Activated naive CD8-positive, alpha-beta T cell treated with anti-CD3 and anti-CD28 coated beads, Interleukin-2, amount 10 ng/mL, durations not matched to agents 7 days and 5 days (primary cell): ENCODE measurements at regions not wholly inside any gene's neighbourhood (a gene's known extent, or its start where the extent isn't known, plus 50 kb on each side); places are given as distances from the start of the nearest gene placed in this dataset.

Experiments used
- ATAC-seq: fragments of 150-1000 bp; cut with Tn5 transposase; one replicate; pipeline ENCODE4 v1.10.0; 2021; ENCODE audit warnings: low read depth, moderate library complexity
- POLR2A ChIA-PET: fragments of 350-600 bp; sonication (Branson Sonifier 250); formaldehyde crosslinking; loops from one replicate; lab custom pipeline; 2021; ENCODE audit warnings: antibody characterized with exemption; lab: Charles Lee
- DNase-seq: peaks from one replicate; pipeline ENCODE4 v3.0.0; 2021
- H3K27ac Mint-ChIP-seq: one replicate; pipeline ENCODE4 v1.8.0; 2022; ENCODE audit warnings: mild to moderate bottlenecking, mixed read lengths
- H3K27me3 Mint-ChIP-seq: one replicate; pipeline ENCODE4 v1.8.0; 2022; ENCODE audit warnings: mild to moderate bottlenecking, moderate library complexity, mixed read lengths
- H3K36me3 Mint-ChIP-seq: one replicate; pipeline ENCODE4 v1.8.0; 2021; ENCODE audit warnings: mild to moderate bottlenecking, mixed read lengths
- H3K4me1 Mint-ChIP-seq: one replicate; pipeline ENCODE4 v1.8.0; 2021; ENCODE audit warnings: mixed read lengths
- H3K4me3 Mint-ChIP-seq: one replicate; pipeline ENCODE4 v1.8.0; 2022; ENCODE audit warnings: mild to moderate bottlenecking, moderate library complexity, mixed read lengths
- H3K9me3 Mint-ChIP-seq: one replicate; pipeline ENCODE4 v1.8.0; 2021; ENCODE audit warnings: mixed read lengths

- Mint-ChIP-seq H3K9me3 (no peaks in the 10 kb centered on the region), H3K27me3 (peaks cover 19% of the 10 kb centered on the region), H3K4me1 (no peaks in the 10 kb centered on the region), H3K36me3 (no peaks in the 10 kb centered on the region), H3K4me3 (no peak overlapping the region), H3K27ac (no peak overlapping the region)
- POLR2A ChIA-PET = no interaction called here
- ATAC-seq (no peak), DNase-seq (no peak)
Observed at GRCh38 chr18:24530630-24531111, 70.2 kb downstream of the HRH4 start.

- ATAC-seq (no peak), DNase-seq (no peak)
- POLR2A ChIA-PET = no interaction called here
- Mint-ChIP-seq H3K27me3 (peaks cover 25% of the 10 kb centered on the region), H3K4me3 (no peak overlapping the region), H3K9me3 (no peaks in the 10 kb centered on the region), H3K36me3 (no peaks in the 10 kb centered on the region), H3K4me1 (no peaks in the 10 kb centered on the region), H3K27ac (no peak overlapping the region)
Observed at GRCh38 chr18:24534271-24534670, 73.8 kb downstream of the HRH4 start.

GRCh38 chr18:24534737-24535136, 74.3 kb downstream of the HRH4 start:
- peaks cover 25% of the 10 kb centered on the region for H3K27me3 Mint-ChIP-seq
- POLR2A ChIA-PET = no interaction called here

GRCh38 chr18:24535527-24536295, 75.3 kb downstream of the HRH4 start:
- H3K4me1 Mint-ChIP-seq = no peaks in the 10 kb centered on the region
- POLR2A ChIA-PET = no interaction called here
- DNase-seq (no peak), ATAC-seq (no peak)
- H3K4me3 Mint-ChIP-seq = no peak overlapping the region
- H3K27me3 Mint-ChIP-seq = peaks cover 25% of the 10 kb centered on the region
- no peaks in the 10 kb centered on the region for H3K36me3 Mint-ChIP-seq
- H3K9me3 Mint-ChIP-seq = no peaks in the 10 kb centered on the region
- no peak overlapping the region for H3K27ac Mint-ChIP-seq

More at GRCh38 chr18:24534737-24535136, 74.3 kb downstream of the HRH4 start:
- no peak for DNase-seq
- ATAC-seq = no peak
- H3K4me1 Mint-ChIP-seq = no peaks in the 10 kb centered on the region
- H3K27ac Mint-ChIP-seq = no peak overlapping the region
- H3K9me3 Mint-ChIP-seq = no peaks in the 10 kb centered on the region
- no peaks in the 10 kb centered on the region for H3K36me3 Mint-ChIP-seq
- no peak overlapping the region for H3K4me3 Mint-ChIP-seq

GRCh38 chr18:24536326-24536725, 75.9 kb downstream of the HRH4 start:
- Mint-ChIP-seq H3K4me1 (no peaks in the 10 kb centered on the region), H3K9me3 (no peaks in the 10 kb centered on the region), H3K27me3 (peaks cover 25% of the 10 kb centered on the region), H3K4me3 (no peak overlapping the region), H3K36me3 (no peaks in the 10 kb centered on the region), H3K27ac (no peak overlapping the region)
- no peak for DNase-seq
- ATAC-seq = no peak
- POLR2A ChIA-PET = no interaction called here

GRCh38 chr18:24536834-24537233, 76.4 kb downstream of the HRH4 start:
- DNase-seq (no peak), ATAC-seq (no peak)
- Mint-ChIP-seq H3K9me3 (no peaks in the 10 kb centered on the region), H3K27me3 (peaks cover 21% of the 10 kb centered on the region), H3K36me3 (no peaks in the 10 kb centered on the region), H3K4me3 (no peak overlapping the region), H3K27ac (no peak overlapping the region), H3K4me1 (no peaks in the 10 kb centered on the region)
- POLR2A ChIA-PET = no interaction called here

- no peak for ATAC-seq
- Mint-ChIP-seq H3K27me3 (peaks cover 10% of the 10 kb centered on the region), H3K4me1 (no peaks in the 10 kb centered on the region), H3K36me3 (no peaks in the 10 kb centered on the region), H3K27ac (no peak overlapping the region), H3K9me3 (no peaks in the 10 kb centered on the region), H3K4me3 (no peak overlapping the region)
- POLR2A ChIA-PET = no interaction called here
- DNase-seq = no peak
Observed at GRCh38 chr18:24538414-24539264, 78.2 kb downstream of the HRH4 start.

GRCh38 chr18:24539866-24540617, 79.6 kb downstream of the HRH4 start:
- Mint-ChIP-seq H3K4me1 (no peaks in the 10 kb centered on the region), H3K9me3 (no peaks in the 10 kb centered on the region), H3K36me3 (no peaks in the 10 kb centered on the region), H3K27ac (no peak overlapping the region), H3K4me3 (no peak overlapping the region), H3K27me3 (peaks cover 10% of the 10 kb centered on the region)
- no peak for ATAC-seq
- no peak for DNase-seq
- POLR2A ChIA-PET = no interaction called here

- Mint-ChIP-seq H3K27ac (no peak overlapping the region), H3K4me1 (no peaks in the 10 kb centered on the region), H3K27me3 (peaks cover 8% of the 10 kb centered on the region), H3K9me3 (no peaks in the 10 kb centered on the region), H3K36me3 (no peaks in the 10 kb centered on the region), H3K4me3 (no peak overlapping the region)
- POLR2A ChIA-PET = no interaction called here
- DNase-seq (no peak), ATAC-seq (no peak)
Observed at GRCh38 chr18:24540896-24541295, 80.5 kb downstream of the HRH4 start.

- H3K36me3 Mint-ChIP-seq = no peaks in the 10 kb centered on the region
- DNase-seq = no peak
- H3K4me1 Mint-ChIP-seq = no peaks in the 10 kb centered on the region
- H3K27me3 Mint-ChIP-seq = no peaks in the 10 kb centered on the region
- POLR2A ChIA-PET = no interaction called here
- ATAC-seq = no peak
- no peak overlapping the region for H3K27ac Mint-ChIP-seq
- H3K4me3 Mint-ChIP-seq = no peak overlapping the region
- H3K9me3 Mint-ChIP-seq = no peaks in the 10 kb centered on the region
Observed at GRCh38 chr18:24543086-24543794, 82.8 kb downstream of the HRH4 start.

GRCh38 chr18:24543795-24544498, 83.5 kb downstream of the HRH4 start:
- no peak for ATAC-seq
- no peaks in the 10 kb centered on the region for H3K4me1 Mint-ChIP-seq
- no peak overlapping the region for H3K27ac Mint-ChIP-seq
- POLR2A ChIA-PET = no interaction called here
- DNase-seq = no peak
- no peaks in the 10 kb centered on the region for H3K9me3 Mint-ChIP-seq
- no peaks in the 10 kb centered on the region for H3K27me3 Mint-ChIP-seq
- no peak overlapping the region for H3K4me3 Mint-ChIP-seq
- H3K36me3 Mint-ChIP-seq = no peaks in the 10 kb centered on the region

- DNase-seq = no peak
- Mint-ChIP-seq H3K36me3 (no peaks in the 10 kb centered on the region), H3K27me3 (no peaks in the 10 kb centered on the region), H3K9me3 (no peaks in the 10 kb centered on the region), H3K27ac (no peak overlapping the region), H3K4me1 (no peaks in the 10 kb centered on the region), H3K4me3 (no peak overlapping the region)
- POLR2A ChIA-PET = no interaction called here
- no peak for ATAC-seq
Observed at GRCh38 chr18:24544949-24545348, 84.5 kb downstream of the HRH4 start.
